GM18502 (cell line): ENCODE measurements at regions not wholly inside any gene's neighbourhood (a gene's known extent, or its start where the extent isn't known, plus 50 kb on each side); places are given as distances from the start of the nearest gene placed in this dataset.

Experiments used
- ATAC-seq: cut with Tn5 transposase; IDR thresholded peaks from one replicate; pipeline ENCODE4 v1.9.1; 2021; ENCODE audit warnings: mild to moderate bottlenecking; ENCODE audit not compliant: unreplicated experiment, poor library complexity

- ATAC-seq = no peak
Observed at GRCh38 chr10:21184984-21185383, 287.9 kb upstream of the NEBL start.

GRCh38 chr10:21184216-21184615 lies 287.1 kb upstream of the NEBL start:
- no peak for ATAC-seq

GRCh38 chr10:21183025-21183424 lies 285.9 kb upstream of the NEBL start:
- ATAC-seq = no peak

- no peak for ATAC-seq
Observed at GRCh38 chr10:21181451-21181850, 284.3 kb upstream of the NEBL start.

- no peak for ATAC-seq
Observed at GRCh38 chr10:21180604-21181003, 283.5 kb upstream of the NEBL start.

- no peak for ATAC-seq
Observed at GRCh38 chr10:21176934-21177480, 279.9 kb upstream of the NEBL start.

GRCh38 chr10:21175797-21176196 lies 278.7 kb upstream of the NEBL start:
- no peak for ATAC-seq

GRCh38 chr10:21174715-21175495 lies 277.8 kb upstream of the NEBL start:
- ATAC-seq = no peak

- ATAC-seq = peak; percentile 71
Observed at GRCh38 chr10:21173802-21174714, 276.9 kb upstream of the NEBL start.

GRCh38 chr10:21172930-21173801 lies 276.1 kb upstream of the NEBL start:
- no peak for ATAC-seq

- no peak for ATAC-seq
Observed at GRCh38 chr10:21172542-21172929, 275.4 kb upstream of the NEBL start.

- no peak for ATAC-seq
Observed at GRCh38 chr10:21171936-21172541, 274.9 kb upstream of the NEBL start.

GRCh38 chr10:21171197-21171935 lies 274.3 kb upstream of the NEBL start:
- no peak for ATAC-seq

GRCh38 chr10:21170216-21170615 lies 273.1 kb upstream of the NEBL start:
- ATAC-seq = no peak

GRCh38 chr10:21169271-21169670 lies 272.2 kb upstream of the NEBL start:
- no peak for ATAC-seq

- no peak for ATAC-seq
Observed at GRCh38 chr10:21167288-21168010, 270.3 kb upstream of the NEBL start.

- ATAC-seq = no peak
Observed at GRCh38 chr10:21166557-21167287, 269.6 kb upstream of the NEBL start.

- no peak for ATAC-seq
Observed at GRCh38 chr10:21165489-21165888, 268.4 kb upstream of the NEBL start.
